GM19452 (cell line): ENCODE measurements at regions not wholly inside any gene's neighbourhood (a gene's known extent, or its start where the extent isn't known, plus 50 kb on each side); places are given as distances from the start of the nearest gene placed in this dataset.
"Not testable (repeated sequence)": the region's sequence is repeated elsewhere in the genome, so short reads cannot be mapped to it uniquely, and the experiment has no call there.

ENCODE experiments used
- ATAC-seq: cut with Tn5 transposase; IDR thresholded peaks from one replicate; pipeline ENCODE4 v1.9.1; 2021; ENCODE audit not compliant: unreplicated experiment

GRCh38 chr3:109784852-109785631 lies 447.7 kb upstream of the DPPA4 start:
- no peak for ATAC-seq

GRCh38 chr3:109803274-109803673 lies 465.9 kb upstream of the DPPA4 start:
- no peak for ATAC-seq

- peak; percentile 48 for ATAC-seq
Measured at GRCh38 chr3:109804697-109805096, 467.4 kb upstream of the DPPA4 start.

GRCh38 chr3:109806929-109807328 lies 469.6 kb upstream of the DPPA4 start:
- peak; percentile 84 for ATAC-seq

- no peak for ATAC-seq
Measured at GRCh38 chr3:109809513-109809912, 472.2 kb upstream of the DPPA4 start.

GRCh38 chr3:109818081-109818480 lies 480.7 kb upstream of the DPPA4 start:
- no peak for ATAC-seq

GRCh38 chr3:109819734-109820133 lies 482.4 kb upstream of the DPPA4 start:
- no peak for ATAC-seq

- ATAC-seq, result no peak
Measured at GRCh38 chr3:109825971-109826810, 488.8 kb upstream of the DPPA4 start.

- ATAC-seq, result no peak
Measured at GRCh38 chr3:109831403-109831802, 494.1 kb upstream of the DPPA4 start.

- ATAC-seq, result no peak
Measured at GRCh38 chr3:109835958-109836357, 498.6 kb upstream of the DPPA4 start.

- no peak for ATAC-seq
Measured at GRCh38 chr3:109851854-109852253, 514.5 kb upstream of the DPPA4 start.

- ATAC-seq, result no peak
Measured at GRCh38 chr3:109852283-109852682, 514.9 kb upstream of the DPPA4 start.

GRCh38 chr3:109853077-109853731 lies 515.9 kb upstream of the DPPA4 start:
- ATAC-seq, result no peak

- ATAC-seq, result no peak
Measured at GRCh38 chr3:109863701-109864100, 526.4 kb upstream of the DPPA4 start.

GRCh38 chr3:109864452-109864851 lies 527.1 kb upstream of the DPPA4 start:
- ATAC-seq, result no peak

GRCh38 chr3:109869586-109869985 lies 532.2 kb upstream of the DPPA4 start:
- no peak for ATAC-seq

GRCh38 chr3:109874896-109875708 lies 537.8 kb upstream of the DPPA4 start:
- no peak for ATAC-seq

GRCh38 chr3:109877616-109878015 lies 540.3 kb upstream of the DPPA4 start:
- ATAC-seq, result not testable (repeated sequence)

- no peak for ATAC-seq
Measured at GRCh38 chr3:109882144-109882543, 544.8 kb upstream of the DPPA4 start.

- ATAC-seq, result no peak
Measured at GRCh38 chr3:109887293-109887692, 549.9 kb upstream of the DPPA4 start.

GRCh38 chr3:109888026-109888425 lies 550.7 kb upstream of the DPPA4 start:
- no peak for ATAC-seq
